Sciatic nerve (tissue), 2 donors: ENCODE measurements at regions not wholly inside any gene's neighbourhood (a gene's known extent, or its start where the extent isn't known, plus 50 kb on each side); places are given as distances from the start of the nearest gene placed in this dataset.

Experiments used
- ATAC-seq: fragments of 200-7000 bp; cut with Tn5 transposase; one replicate; pipeline ENCODE4 v1.9.1; 2020; ENCODE audit warnings: mild to moderate bottlenecking, moderate library complexity
- DNase-seq: peaks from one replicate; pipeline ENCODE4 v3.0.0-alpha.2; 2020; ENCODE audit warnings: low spot score
- intact Hi-C: fragments of 100-400 bp; cut with DNase I; formaldehyde crosslinking; loops from one replicate; pipeline ENCODE4 v1.14.2; 2022
- donor health status: DM: no; HTN: no; CAD: no.
- donor health status: DM: no; HTN: no; CAD: no.

GRCh38 chr9:109934857-109935215 lies 154.8 kb downstream of the PALM2AKAP2 start:
- intact Hi-C loops = no loop called here
- no peak for DNase-seq
- ATAC-seq = no peak

- intact Hi-C loops = no loop called here
- DNase-seq (no peak), ATAC-seq (no peak)
Measured at GRCh38 chr9:109935406-109936087, 155.5 kb downstream of the PALM2AKAP2 start.

DNA sequence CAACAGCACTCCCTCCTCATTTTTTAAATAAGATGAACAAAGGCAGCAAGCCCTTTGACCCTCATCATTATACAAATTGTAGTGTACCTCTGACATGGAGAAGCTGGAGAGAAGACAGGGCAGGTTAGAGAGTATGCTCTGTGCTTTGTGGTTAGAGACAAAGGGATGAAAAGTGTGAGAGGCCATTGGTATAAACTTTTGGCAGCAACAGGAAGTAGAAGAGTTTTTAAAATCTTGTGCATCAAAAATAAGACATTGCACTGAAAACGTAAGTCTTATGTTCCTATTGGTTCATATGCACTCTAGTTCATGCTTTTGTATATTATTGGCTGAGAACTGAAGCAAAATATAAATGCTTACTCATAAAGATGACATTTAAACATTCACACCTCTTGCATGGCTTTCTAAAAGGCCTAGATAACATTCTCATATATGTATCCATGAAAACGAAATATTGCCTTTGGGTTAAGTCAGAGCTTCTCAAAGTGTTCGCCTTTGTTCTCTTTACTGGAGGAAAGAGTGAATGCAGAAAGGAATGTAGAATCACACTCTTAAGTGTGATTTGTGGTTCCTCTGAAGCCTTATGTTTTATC lies 158.0 kb downstream of the PALM2AKAP2 start:
- ATAC-seq (no peak), DNase-seq (no peak)
- intact Hi-C loops = no loop called here

- no peak for ATAC-seq
- DNase-seq = no peak
- intact Hi-C loops = no loop called here
Measured at GRCh38 chr9:109939698-109940342, 159.8 kb downstream of the PALM2AKAP2 start.

DNA sequence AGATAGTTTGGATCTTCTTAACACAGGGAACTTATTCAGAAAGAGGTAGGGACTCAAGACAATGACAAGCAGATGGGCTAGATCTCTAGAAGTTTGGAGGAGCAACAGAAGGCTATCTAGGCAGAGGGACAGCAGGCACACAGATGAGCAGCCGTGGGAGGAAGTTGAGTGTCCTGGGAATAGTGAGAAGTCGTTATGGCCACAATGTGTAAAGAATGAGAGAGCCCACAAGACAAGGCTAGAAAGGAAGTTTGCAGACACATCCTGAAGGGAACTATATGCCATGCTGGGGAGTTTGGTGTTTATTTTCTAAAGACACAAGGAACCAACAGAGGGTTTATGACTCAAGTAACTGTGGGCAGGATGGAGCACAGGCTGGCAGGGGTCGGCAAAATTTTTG lies 160.6 kb downstream of the PALM2AKAP2 start:
- ATAC-seq = no peak
- intact Hi-C loops = no loop called here
- DNase-seq = no peak

DNA sequence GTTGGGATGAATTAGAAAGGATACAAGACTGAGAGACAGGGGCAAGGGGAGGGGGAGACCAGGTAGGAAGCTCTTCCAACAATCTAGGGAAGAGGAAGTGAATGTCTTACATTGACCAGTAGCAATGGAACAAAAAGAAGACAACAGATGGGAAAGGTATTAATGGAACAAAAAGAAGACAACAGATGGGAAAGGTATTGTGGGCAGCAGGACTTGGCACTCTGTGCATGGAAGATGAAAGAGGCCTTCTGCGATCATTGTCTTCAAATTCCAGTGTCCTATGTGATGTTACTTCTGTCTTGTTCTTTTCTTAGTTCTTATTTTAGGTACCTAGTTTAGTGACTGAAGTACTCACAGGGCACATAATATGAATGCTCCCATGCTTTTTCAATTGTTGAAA lies 161.8 kb downstream of the PALM2AKAP2 start:
- ATAC-seq (no peak), DNase-seq (no peak)
- intact Hi-C loops = no loop called here

DNA sequence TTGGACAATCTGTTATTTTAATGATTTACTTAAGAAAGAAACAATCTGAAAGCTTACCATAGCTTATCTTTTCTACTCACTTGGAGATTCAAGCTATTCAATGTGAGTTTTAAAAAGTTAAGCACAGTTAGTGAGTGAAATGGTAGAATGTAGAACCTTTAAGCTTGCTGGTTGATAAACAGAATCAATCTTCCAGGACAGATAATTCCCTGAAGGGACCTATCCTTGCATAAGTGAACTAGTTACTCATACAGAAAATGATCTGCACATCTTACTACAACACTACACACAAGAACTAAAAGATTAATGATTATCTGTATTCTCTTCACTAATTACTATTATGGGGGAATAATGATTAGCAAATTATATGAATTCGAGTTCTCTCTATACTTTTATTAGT lies 165.6 kb downstream of the PALM2AKAP2 start:
- ATAC-seq (no peak), DNase-seq (no peak)
- intact Hi-C loops = no loop called here

DNA sequence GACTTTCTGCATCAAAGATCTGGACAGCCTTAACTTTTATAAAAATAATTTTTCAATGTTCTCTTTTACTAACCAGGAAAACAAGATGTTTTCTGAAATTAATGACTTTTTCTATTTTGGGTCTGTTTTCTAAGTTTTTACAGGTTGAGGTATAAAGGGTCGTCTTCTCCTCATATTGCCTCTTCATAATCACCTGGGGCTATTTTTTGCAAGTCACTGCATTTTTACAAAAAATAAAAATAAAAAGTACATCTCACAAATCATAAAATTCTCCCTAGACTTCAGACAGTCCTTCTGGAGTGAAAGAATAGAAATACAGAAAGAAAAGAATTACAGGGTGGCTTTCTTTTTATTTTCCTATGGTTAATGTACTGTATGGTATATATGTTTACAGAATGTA lies 168.5 kb downstream of the PALM2AKAP2 start:
- intact Hi-C loops = no loop called here

GRCh38 chr9:109950710-109951443 lies 170.9 kb downstream of the PALM2AKAP2 start:
- intact Hi-C loops = no loop called here
- DNase-seq = no peak
- no peak for ATAC-seq

More for the DNA sequence above, 168.5 kb downstream of the PALM2AKAP2 start:
- no peak for DNase-seq
- ATAC-seq = no peak

GRCh38 chr9:109953300-109953699 lies 173.3 kb downstream of the PALM2AKAP2 start:
- intact Hi-C loops = no loop called here
- DNase-seq = no peak

DNA sequence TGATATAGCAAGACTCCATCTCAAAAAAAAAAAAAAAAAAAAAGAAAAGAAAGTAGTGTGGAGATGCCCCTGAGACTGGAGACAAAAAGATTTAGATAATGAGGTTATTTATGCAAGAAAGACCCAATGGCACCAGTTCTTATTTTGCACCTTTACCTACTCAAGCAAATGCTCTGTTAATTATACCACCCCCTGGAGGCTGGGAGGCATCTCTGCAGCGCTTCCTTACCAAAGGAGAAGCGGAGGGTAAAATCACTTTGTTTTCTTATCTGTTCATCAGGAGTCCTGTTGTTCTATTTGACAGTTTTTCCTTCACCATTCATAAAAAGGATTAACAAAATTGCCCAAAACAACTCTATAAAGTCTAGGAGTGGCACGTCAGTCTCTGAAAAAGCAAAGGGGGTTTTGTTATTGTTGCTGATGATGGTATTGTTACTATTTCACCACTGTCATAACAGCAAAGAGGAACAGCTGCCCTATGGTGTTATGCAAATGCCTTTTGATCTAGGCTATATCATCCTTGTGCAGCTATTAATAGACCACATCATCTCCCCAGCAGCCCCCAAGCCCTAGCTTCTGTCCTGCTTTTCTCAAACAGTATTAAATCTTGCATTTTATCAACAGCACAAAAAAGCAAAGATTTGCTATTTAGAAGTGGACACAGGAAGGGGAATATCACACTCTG lies 174.0 kb downstream of the PALM2AKAP2 start:
- DNase-seq = no peak
- ATAC-seq = no peak
- intact Hi-C loops = no loop called here

More at GRCh38 chr9:109953300-109953699, 173.3 kb downstream of the PALM2AKAP2 start:
- no peak for ATAC-seq

- intact Hi-C loops = no loop called here
- DNase-seq = no peak
- ATAC-seq = no peak
Measured at GRCh38 chr9:109956717-109957440, 176.9 kb downstream of the PALM2AKAP2 start.

GRCh38 chr9:109959679-109960078 lies 179.7 kb downstream of the PALM2AKAP2 start:
- ATAC-seq (no peak), DNase-seq (no peak)
- intact Hi-C loops = no loop called here

DNA sequence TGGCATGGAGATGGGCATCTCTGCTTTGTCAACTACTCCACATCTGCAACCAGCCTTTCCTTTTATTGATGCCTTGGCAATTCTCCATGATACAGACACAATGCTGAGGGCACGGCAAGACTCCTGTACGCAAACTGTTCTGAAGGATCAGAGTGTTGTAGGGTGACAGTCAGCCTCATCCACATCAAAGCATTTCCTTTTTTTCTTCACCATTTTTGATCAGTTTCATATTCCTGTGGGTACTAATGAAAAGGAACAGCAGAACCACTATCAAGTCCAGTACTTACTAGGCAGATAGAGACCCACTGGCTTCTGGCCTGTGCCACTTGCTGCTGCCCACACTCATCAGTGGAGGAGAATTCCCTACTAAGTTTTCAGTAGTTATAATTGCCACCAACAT lies 181.6 kb downstream of the PALM2AKAP2 start:
- intact Hi-C loops = no loop called here
- no peak for ATAC-seq
- no peak for DNase-seq

DNA sequence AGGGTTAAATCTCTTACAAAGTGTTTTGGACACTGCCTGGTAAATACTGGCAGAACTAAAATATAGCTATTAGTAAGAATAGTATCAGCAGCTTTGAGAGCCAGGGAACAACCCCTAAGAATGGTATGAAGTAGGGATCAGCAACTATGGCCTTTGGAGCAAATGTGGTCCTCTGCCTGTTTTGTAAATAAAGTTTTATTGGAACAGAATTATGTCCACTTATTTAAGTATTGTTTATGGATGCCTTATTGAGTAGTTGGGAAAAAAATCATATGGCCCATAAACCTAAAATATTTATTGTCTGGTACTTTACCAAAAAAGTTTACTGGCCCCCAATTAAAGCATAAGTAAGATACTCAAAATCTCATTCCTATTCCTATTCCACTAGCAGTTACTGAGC lies 182.2 kb downstream of the PALM2AKAP2 start:
- ATAC-seq (no peak), DNase-seq (no peak)
- intact Hi-C loops = no loop called here

GRCh38 chr9:109963079-109963478 lies 183.1 kb downstream of the PALM2AKAP2 start:
- intact Hi-C loops = no loop called here
- no peak for DNase-seq
- no peak for ATAC-seq

DNA sequence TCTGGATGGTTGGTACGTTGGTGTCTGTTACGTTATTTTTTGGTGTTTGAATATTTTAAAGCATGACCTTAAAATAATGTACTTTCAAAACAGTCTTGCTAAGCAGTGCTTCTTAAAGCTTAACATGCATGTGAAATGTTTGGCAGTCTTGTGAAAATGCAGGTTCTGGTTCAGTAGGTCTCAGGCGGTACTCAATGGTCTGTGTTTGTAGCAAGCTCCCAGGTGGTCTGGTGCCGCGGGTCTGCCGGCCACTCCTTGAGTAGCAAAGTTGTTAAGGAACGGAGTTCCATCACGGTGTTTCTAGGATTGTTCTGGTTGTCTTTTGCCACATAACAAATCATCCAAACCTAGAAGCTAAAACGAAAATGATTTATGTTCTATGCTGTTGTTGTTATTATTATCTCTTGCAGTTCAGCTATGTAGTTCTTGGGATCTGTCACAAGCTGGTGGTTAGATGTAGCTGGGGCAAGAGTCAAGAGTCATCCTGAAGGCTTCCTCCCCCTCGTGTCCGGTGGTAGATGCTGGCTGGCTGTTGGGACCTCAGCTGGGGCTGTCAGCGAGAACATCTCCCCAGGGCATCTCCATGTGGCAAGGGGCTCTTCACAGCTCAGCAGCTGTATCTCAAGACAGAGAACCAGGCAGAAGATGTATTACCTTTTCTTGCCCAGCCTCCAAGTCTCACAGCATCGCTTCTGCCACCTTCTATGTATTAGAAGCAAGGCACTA lies 186.8 kb downstream of the PALM2AKAP2 start:
- no peak for DNase-seq
- no peak for ATAC-seq
- intact Hi-C loops = no loop called here
